HG03442 (cell line): ENCODE measurements at regions not wholly inside any gene's neighbourhood (a gene's known extent, or its start where the extent isn't known, plus 50 kb on each side); places are given as distances from the start of the nearest gene placed in this dataset.

ENCODE experiments used
- ATAC-seq: cut with Tn5 transposase; IDR thresholded peaks from one replicate; pipeline ENCODE4 v1.9.1; 2021; ENCODE audit warnings: mild to moderate bottlenecking, moderate library complexity; ENCODE audit not compliant: unreplicated experiment

- ATAC-seq = no peak
These were observed 101.8 kb downstream of the CAND1 start for GRCh38 chr12:67370979-67371378.

GRCh38 chr12:67377021-67377420 is 107.9 kb downstream of the CAND1 start:
- no peak for ATAC-seq

- no peak for ATAC-seq
These were observed 108.4 kb downstream of the CAND1 start for GRCh38 chr12:67377541-67377940.

GRCh38 chr12:67382241-67382871 is 113.2 kb downstream of the CAND1 start:
- no peak for ATAC-seq

GRCh38 chr12:67386869-67387565 is 117.9 kb downstream of the CAND1 start:
- ATAC-seq = no peak

GRCh38 chr12:67388331-67389138 is 119.4 kb downstream of the CAND1 start:
- ATAC-seq = no peak

- no peak for ATAC-seq
These were observed 121.1 kb downstream of the CAND1 start for GRCh38 chr12:67390273-67390672.

GRCh38 chr12:67391034-67391433 is 121.9 kb downstream of the CAND1 start:
- no peak for ATAC-seq

- ATAC-seq = no peak
These were observed 122.5 kb downstream of the CAND1 start for GRCh38 chr12:67391656-67392055.

GRCh38 chr12:67394550-67394949 is 125.4 kb downstream of the CAND1 start:
- ATAC-seq = no peak

- ATAC-seq = no peak
These were observed 131.6 kb downstream of the CAND1 start for GRCh38 chr12:67400742-67401141.

GRCh38 chr12:67410246-67410645 is 141.1 kb downstream of the CAND1 start:
- no peak for ATAC-seq

- no peak for ATAC-seq
These were observed 141.5 kb downstream of the CAND1 start for GRCh38 chr12:67410667-67411067.

GRCh38 chr12:67411562-67411961 is 142.4 kb downstream of the CAND1 start:
- ATAC-seq = no peak

- ATAC-seq = no peak
These were observed 144.4 kb downstream of the CAND1 start for GRCh38 chr12:67413577-67413976.

GRCh38 chr12:67414011-67414715 is 145.0 kb downstream of the CAND1 start:
- no peak for ATAC-seq

- no peak for ATAC-seq
These were observed 146.3 kb downstream of the CAND1 start for GRCh38 chr12:67415473-67415872.

GRCh38 chr12:67419810-67420209 is 150.7 kb downstream of the CAND1 start:
- ATAC-seq = no peak

- ATAC-seq = no peak
These were observed 151.3 kb downstream of the CAND1 start for GRCh38 chr12:67420506-67420905.

GRCh38 chr12:67422081-67422480 is 152.9 kb downstream of the CAND1 start:
- ATAC-seq = no peak

- no peak for ATAC-seq
These were observed 155.6 kb downstream of the CAND1 start for GRCh38 chr12:67424784-67425183.
